ENCODE measurements at regions not wholly inside any gene's neighbourhood (a gene's known extent, or its start where the extent isn't known, plus 50 kb on each side); places are given as distances from the start of the nearest gene placed in this dataset.

DNA sequence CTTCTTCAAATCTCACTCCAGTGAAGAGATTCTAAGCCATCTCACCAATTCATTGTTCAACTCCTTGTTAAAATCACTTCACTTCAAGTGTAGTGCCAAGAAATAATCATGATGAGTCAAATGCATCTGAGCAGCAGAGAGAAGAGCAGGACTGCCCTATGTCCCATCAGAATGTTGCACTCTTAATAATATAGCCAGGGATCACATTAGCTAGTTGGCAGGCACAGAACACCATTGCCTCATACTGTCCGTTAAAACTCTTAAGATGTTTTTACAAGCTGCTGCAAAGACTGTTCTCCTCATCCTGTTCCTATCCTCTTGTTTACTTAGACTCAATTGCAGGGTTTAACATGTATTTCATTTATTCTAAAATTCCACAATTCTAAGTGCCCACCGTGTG lies 432.9 kb downstream of the PLPP3 start:
- TF ChIP-seq, protein P1, sequence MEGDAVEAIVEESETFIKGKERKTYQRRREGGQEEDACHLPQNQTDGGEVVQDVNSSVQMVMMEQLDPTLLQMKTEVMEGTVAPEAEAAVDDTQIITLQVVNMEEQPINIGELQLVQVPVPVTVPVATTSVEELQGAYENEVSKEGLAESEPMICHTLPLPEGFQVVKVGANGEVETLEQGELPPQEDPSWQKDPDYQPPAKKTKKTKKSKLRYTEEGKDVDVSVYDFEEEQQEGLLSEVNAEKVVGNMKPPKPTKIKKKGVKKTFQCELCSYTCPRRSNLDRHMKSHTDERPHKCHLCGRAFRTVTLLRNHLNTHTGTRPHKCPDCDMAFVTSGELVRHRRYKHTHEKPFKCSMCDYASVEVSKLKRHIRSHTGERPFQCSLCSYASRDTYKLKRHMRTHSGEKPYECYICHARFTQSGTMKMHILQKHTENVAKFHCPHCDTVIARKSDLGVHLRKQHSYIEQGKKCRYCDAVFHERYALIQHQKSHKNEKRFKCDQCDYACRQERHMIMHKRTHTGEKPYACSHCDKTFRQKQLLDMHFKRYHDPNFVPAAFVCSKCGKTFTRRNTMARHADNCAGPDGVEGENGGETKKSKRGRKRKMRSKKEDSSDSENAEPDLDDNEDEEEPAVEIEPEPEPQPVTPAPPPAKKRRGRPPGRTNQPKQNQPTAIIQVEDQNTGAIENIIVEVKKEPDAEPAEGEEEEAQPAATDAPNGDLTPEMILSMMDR (IDR thresholded peaks at IDR 0.05) = no peak
- no peak for TF ChIP-seq POLR2A (IDR thresholded peaks at IDR 0.05)
- no peak for TF ChIP-seq EP300 (IDR thresholded peaks at IDR 0.05)

All from ovary (tissue), 3 donors.